T-helper 1 cell treated with Interleukin-12 subunit alpha and Interleukin-12 subunit beta and Interleukin-4 antibody, amounts not matched to agents 30 ng/mL and 1 ng/mL, for 36 hours (primary cell): ENCODE measurements at regions not wholly inside any gene's neighbourhood (a gene's known extent, or its start where the extent isn't known, plus 50 kb on each side); places are given as distances from the start of the nearest gene placed in this dataset.
"Not testable (repeated sequence)": the region's sequence is repeated elsewhere in the genome, so short reads cannot be mapped to it uniquely, and the experiment has no call there.

ENCODE experiments used
- intact Hi-C: fragments of 100-400 bp; cut with micrococcal nuclease; formaldehyde crosslinking; loops from one replicate; pipeline ENCODE4 v1.15.1; 2024

DNA sequence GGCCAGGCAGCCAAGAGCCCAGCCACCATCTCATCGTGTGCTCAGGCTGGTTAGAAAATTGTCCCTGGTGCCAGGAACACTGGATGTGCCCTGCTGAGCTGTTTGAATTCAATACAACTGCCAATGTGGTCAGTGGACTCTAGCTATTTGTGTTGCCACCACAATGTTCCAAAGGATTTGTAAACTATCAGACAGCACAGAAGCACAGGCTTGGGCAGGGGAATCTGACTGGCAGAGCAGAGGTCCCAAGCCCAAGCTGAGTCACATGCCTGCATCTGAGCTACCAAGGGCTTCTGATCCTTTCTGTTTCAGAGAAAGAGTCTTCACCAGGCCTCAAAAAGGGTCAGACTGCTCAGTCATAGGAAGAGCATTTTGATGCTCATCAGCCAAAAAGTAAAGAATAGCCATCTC is 232.1 kb upstream of the SEMA3C start:
- intact Hi-C loops: no loop called here

DNA sequence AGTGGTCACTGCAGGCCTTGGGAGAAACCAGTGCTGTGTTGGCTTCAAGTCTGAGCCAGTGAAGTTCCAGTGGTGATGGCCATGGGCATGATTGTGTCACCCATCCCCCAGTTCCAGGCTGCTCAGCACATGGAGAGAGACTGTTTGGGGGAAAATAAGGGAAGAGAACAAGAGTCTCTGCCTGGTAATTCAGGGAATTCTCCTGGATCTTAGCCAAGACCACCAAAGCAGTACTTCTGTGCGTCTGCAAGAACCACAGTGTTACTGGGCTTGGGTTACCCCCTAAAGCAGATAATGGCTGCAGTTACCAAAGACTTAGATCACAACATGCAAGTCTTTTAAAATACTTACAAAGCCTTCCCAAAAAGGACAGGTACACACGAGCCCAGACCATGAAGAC is 225.0 kb upstream of the SEMA3C start:
- intact Hi-C loops: no loop called here

DNA sequence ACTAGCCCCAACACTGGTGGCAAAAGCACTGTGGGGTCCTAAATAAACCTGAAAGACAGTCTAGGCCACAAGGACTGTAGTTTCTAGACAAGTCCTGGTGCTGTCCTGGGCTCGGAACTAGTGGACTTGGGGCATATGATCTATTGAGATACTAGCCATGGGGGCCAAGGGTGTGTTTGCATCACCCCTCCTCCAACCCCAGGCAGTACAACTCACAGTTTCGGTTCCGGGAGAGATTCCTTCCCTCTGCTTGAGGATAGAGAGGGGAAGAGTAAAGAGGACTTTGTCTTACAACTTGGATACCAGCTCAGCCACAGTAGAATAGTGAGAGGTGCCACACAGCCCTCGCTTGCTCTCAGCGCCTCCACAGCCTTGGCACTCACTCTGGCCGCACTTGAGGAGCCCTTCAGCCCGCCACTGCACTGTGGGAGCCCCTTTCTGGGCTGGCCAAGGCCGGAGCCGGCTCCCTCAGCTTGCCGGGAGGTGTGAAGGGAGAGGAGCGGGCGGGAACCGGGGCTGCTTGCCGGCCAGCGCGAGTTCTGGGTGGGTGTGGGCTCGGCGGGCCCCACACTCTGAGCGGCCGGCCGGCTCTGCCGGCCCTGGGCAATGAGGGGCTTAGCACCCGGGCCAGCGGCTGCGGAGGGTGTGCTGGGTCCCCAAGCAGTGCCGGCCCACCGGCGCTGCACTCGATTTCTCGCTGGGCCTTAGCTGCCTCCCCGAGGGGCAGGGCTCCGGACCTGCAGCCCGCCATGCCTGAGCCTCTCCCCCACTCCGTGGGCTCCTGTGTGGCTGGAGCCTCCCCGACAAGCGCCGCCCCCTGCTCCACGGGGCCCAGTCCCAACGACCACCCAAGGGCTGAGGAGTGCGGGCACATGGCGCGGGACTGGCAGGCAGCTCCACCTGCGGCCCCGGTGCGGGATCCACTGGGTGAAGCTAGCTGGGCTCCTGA is 222.7 kb upstream of the SEMA3C start:
- intact Hi-C loops: not testable (repeated sequence)

DNA sequence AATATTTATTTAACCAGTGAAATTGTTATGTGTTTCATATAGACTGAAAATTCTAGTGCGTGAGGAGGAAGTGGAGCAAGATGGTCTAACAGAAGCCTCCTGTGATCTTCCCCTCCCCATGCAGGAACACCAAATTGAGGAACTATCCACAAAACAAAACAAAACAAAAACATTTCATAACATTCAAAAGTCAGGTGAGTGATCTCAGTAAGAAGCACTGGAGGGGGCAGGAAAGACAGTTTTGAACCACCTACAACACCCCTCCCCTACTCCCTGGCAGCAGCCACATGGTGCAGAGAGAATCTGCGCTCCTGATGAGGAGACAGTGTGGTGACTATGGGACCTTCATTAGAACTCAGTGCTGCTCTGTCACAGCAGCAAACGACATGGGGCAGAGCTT is 221.9 kb upstream of the SEMA3C start:
- intact Hi-C loops: no loop called here

DNA sequence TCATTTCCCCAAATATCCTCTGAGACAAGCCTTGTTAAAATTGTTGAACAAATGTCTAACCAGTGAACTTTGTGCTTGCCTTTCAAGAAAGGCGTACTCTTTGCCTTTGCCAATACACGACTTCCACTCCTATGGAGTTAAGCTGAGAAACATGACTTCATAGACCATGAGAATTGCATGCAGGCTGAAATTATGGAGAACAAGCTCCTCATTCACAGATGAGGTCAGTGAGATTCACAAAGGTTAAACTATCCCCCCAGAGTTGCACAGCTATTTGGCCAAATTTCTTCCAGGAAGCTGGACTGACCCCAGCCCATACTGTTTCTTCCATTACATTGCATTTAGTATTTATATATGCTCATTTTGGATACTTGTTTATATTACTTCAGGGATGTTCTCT is 221.4 kb upstream of the SEMA3C start:
- intact Hi-C loops: no loop called here

DNA sequence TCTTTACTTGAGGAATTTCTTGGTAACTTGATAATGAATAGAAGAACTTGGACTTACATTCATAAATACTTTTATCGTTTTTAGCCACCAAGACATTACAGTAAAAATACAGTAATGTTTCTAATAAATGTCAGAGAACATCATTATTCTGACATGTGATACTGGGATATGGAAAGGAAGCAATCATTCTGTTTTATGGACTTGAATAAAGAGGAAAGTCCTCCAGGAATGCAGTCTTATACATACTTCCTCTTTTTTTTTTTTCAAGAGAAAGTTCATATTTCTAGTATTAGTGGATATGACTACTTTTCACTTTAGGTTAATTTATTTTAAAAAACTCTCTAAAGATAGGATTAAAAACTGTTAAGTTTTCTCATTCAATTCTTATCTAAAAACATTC is 220.0 kb upstream of the SEMA3C start:
- intact Hi-C loops: no loop called here

DNA sequence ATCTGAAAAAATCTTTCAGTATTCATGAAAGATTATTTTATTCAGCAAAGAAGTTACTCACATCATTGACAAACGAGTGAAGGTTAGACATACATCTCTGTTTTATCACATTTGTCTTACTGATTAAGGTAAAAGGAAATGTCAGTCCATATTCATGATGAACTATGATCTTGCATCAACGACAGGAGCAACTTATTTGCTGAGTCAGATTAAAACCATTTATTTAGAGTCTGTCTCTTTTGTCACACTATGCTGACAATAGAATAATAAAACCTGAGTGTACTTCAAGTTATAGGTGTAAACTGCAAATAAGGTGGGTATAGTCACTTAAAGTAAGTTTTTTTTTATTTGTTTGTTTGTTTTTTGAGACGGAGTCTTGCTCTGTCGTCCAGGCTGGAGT is 216.5 kb upstream of the SEMA3C start:
- intact Hi-C loops: no loop called here

DNA sequence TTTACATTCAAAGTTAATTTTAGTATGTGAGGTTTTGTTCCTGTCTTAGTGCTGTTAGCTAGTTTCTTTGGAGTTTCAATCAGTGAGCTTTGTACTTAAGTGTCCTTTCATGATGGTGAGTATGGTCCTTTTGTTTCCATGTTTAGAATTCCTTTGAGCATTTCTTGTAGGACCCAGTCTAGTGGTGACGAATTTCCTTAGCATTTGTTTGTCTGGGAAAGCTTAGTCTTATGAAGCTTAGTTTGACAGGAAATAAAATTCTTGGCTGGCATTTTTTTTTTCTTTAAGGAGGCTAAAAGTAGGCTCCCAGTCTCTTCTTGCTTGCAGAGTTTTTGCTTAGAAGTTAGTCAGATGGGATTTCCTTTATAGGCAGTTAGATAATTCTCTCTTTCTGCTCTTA is 209.2 kb upstream of the SEMA3C start:
- intact Hi-C loops: no loop called here

DNA sequence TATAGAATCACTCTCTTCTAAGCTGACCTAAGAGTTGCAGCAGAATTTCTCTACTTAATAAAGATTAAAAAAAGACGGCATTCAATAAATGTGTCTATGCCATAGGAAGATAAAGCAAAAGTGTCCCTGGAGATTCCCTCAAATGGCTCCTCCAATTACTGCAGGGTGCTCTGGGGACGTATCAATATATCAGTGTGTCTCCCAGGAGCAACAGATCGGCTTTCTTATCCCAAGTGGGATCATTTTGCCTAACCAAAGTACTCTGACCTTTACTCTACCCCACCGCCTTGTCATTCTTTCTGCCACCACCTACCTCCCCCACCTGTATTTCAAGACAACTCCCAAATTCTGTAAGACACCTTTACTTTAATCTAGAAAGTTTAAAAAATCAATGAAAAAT is 202.0 kb upstream of the SEMA3C start:
- intact Hi-C loops: no loop called here

DNA sequence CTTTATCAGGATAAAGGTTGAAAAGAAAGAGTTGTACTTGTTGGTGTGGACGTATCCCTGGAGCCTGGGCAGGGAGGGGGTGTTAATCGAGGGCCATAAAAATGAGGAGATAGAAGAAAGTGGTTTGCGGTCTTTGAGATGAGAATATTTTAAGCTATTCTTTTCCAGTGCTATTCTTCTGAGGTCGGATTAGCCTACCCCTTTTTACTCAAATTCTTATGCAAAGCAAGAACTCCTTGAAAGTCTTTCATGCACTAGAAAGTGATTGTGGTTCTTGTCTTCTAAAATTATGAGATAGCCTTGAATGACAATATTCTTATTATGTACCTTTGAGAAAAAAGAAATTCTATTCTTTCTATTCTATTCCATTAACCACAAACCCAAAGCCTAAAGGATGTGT is 201.3 kb upstream of the SEMA3C start:
- intact Hi-C loops: no loop called here

DNA sequence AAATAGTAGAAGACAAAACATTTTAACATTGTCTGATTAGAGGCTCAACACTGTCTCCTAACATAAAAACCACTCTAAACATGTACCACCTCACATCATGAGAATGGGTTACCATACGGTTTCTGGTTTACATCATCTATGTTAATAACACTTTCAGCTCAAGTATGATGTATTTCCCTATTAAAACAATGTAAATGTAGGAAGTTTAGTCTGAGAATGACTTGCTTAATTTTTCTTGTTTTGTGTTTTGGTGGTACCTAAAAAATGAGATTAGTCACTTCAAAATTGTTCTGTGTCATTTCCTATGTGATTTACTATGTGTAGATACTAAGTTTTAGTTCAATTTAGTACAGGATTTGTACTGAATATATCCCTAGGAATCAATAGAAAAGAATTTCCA is 195.8 kb upstream of the SEMA3C start:
- intact Hi-C loops: no loop called here

DNA sequence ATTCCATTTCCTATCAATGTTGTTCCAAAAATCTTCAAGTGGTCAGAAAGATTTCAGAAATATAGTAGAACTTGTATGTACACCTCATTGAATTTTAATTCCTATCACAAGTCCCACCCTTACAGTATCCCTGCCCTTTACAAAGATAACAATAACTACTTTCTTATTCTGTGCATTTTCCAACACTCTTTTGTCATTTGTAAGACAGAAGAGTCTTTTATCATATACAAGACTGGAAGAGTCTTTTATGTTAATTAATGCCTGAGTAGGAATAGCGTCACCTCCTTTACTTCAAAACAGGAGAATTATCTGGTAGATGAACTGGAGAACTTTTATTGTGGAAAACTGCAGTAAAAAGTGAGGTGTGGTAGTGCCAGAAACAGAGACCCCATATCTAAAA is 193.9 kb upstream of the SEMA3C start:
- intact Hi-C loops: no loop called here

DNA sequence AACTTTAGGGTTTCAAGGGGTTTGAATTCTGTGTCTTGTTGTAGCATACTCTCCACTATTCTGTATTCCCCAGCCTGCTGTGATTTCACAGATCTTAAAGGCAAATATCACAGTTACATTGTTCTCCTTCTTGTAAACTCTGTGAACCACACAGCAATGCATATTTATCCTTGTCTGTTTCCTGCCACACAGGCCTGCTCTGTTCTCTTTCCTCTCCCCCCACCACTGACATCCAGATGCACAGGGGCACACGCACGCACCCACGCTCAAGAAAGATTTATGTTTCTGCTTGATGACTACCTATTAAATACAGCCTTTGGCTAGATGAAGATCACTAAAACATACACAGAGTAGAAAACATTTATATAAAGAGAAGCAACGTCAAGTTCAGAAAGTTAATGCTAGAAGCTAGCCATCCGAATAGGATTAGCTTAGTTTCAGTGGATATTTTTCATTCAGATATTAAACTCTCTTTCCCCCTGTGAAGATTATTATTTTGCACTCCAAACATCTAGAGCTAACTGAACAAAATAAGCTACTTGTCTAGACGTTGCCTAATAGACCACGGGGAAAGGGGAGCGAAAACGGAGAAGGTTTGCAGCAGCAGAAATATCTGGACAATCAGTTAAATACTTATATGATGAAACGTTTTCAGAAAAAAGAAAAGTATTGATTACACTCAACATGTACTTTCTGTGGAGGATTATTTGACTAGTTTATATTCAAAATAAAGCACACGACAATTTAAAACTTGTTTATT is 193.1 kb upstream of the SEMA3C start:
- intact Hi-C loops: no loop called here

DNA sequence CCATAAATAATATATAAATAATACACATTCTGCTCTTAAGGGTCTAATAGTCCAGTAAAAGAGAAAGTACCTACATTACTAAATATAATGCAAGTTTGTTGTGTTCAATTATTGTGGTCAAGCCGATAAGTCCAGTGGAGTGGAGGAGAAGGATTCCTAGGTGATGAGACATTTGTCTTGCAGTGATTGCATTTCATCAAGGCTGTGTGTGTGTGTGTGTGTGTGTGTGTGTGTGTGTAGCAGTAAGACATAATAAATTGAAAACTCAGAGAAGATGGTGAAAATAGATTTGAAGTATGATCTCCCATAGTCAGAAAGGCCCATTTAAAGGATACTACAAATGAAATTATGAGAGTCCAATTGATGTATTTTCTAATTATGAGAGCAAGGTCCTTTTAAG is 192.5 kb upstream of the SEMA3C start:
- intact Hi-C loops: no loop called here

DNA sequence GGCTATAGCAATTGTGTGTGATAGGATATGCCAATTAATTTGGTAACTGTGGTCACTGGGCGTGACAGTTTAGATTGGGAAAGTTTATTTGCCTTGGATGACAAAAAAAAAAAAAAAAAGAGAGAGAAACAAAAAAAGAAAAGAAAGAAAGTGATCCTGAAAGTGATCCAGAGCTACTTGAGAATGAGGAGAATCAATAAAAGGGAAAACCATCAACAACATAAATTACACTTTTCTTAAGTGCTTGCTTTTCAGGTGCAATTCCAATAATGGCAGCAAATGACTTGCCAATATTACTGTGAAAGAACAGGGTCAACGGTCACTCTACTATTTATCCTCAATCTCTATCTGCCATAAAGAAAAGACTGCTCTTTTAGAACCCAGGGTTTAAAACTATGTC is 191.8 kb upstream of the SEMA3C start:
- intact Hi-C loops: no loop called here

DNA sequence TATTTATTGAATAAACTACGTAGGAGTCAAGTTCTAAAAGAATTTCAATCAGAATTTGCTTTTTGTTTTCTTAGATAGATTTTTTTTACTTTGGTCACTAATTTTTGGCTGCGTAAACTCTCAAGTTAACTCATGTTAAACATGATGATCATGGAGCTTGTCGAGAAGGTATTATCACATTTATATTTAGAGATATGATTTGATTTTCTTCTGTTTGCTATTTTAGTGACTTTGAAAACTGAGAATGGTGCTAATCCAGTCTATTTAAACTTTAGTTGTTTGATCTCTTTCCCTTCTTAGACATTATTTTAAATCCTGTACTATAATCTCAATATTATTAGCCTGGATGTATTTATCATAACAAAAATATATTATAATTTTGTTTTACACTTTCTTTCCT is 179.4 kb upstream of the SEMA3C start:
- intact Hi-C loops: no loop called here

DNA sequence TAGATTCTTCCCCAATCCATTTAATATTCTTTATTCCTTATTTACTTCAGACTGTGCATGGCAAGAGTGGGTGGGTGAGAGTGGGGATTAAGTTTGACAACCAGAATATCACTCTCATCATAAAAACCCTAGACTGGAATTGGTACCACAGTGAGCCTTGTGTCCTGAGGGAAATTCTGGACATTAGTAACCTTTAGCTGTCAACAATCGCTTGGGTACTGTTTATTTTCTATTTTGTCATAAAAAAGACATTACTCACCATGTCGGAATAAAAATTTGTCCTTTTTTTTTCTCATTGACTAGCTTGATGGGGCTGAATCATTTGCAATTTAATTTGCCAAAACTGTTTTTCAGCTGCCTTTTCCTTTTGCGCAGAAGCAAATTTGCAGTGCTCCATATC is 176.1 kb upstream of the SEMA3C start:
- intact Hi-C loops: no loop called here

DNA sequence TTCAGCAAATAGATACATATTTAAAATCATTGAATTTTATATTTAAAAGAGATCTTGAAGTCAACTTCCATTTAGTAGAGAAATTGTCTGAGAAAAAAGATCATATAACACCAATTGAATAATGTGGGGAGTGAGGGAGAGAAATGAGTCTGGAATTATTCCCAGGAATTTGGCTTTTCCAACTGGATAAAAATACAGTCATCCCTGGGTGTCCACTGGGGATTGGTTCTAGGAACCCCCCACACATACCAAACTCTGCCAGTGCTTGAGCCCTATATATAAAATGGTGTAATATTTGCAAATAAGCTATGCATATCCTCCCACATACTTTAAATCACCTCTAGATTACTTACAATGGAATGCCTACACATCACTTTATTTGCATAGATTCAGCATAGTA is 162.8 kb upstream of the SEMA3C start:
- intact Hi-C loops: no loop called here

DNA sequence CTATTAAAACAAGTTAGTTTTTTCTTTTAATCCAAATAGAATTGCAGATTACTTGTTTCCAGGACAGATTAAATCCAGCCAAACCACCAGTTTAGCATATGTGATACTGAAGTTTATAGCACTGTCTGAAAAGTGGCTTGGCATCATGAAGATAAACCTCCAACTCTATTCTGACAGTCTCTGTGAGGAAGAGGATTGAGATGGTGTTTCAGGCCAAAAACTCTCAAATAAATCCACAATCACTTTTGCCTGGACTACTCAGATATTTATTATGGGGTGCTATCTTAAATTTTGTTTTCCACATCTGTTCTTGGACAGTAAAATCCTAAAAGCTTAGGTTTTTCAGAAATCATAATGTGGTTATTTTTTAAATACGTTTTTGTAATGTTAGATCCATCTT is 161.7 kb upstream of the SEMA3C start:
- intact Hi-C loops: no loop called here

DNA sequence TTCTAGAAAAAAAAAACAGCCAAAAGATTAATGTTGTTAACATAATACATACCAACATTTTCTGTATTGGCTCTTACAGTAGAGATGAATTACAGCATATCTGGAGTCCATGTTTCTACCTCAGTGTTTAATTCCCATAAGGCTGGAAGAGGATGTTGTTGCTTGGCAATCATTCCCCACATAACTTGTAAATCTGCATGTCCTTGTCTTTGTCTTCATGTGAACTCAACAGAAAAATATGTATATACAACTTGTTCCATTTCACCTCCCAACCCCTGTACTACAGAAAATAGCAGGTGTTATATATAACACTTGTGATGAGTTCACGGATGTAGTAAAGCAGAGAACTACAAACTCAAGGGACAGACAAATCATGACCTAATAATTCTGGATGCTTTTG is 160.9 kb upstream of the SEMA3C start:
- intact Hi-C loops: no loop called here

DNA sequence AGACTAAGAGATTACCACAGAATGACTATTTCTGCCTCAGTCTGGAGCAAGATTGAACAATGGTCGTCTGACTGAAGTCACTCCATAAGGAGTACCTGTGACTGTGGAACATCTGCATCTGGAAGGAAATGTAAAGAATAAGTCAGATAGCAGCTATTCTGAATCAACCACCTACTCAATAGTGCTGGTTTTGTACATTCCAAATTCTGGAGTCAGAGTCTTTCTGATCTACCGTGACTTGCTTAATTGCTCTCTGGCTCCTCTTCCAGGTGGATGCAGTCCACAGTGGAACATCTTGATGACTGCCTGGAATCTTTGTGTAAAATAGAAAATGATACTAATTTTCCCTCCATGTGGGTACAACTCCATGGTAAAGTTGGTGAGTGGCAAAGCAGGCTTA is 156.3 kb upstream of the SEMA3C start:
- intact Hi-C loops: no loop called here

DNA sequence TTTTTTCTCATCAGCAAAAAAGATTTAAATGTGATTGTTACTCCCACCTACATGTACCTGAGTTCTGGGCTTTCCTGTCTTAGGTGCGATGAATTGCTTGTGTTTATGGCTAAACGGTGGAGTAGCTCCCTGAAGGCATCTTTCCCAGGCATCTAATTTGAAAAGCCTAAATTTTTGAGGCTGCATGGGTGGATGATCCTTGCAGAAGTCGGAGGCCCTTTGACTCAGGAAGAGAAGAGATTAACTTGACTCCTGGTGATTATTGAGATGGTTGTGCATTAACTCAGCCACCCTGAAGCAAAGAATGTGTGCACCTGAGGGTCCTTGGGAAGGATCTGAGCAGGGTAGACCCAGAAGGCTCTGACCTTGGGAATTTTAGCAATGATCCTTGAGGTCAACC is 155.6 kb upstream of the SEMA3C start:
- intact Hi-C loops: no loop called here

DNA sequence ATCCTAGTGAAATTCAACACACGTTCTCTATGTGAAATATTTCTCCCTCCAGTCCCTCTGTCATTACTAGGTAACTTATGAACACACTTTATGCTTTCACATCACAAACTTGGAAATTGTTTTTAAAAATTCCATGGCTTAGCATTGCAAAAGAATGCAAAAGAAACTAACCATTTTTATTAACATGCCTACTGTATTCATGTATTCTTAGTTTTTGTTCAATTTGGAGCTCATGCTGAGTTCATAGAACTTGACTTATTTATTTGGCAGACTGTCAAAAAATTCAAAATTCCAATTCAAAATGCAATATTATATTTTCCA is 155.0 kb upstream of the SEMA3C start:
- intact Hi-C loops: no loop called here
